ENCODE measurements at regions not wholly inside any gene's neighbourhood (a gene's known extent, or its start where the extent isn't known, plus 50 kb on each side); places are given as distances from the start of the nearest gene placed in this dataset.

- 90 to 97% (median 94%) methylated on average over 7 of the region's 7 CpGs for WGBS, 3 donors
- H3K36me3 ChIP-seq (ENCODE audit: insufficient read depth in 1 of 2, low read depth in 1 of 2): peaks cover 0 to 15% of the 10 kb centered on the region in 2 donors
- no peak for ATAC-seq
- peaks cover 22% of the 10 kb centered on the region for H3K4me1 ChIP-seq
- DNase-seq: no peak
- no peaks in the 10 kb centered on the region for H3K9me3 ChIP-seq
- no peak overlapping the region for H3K27ac ChIP-seq
- intact Hi-C loops (cut with DNase I): no loop called here
- H3K4me3 ChIP-seq: no peak overlapping the region
- no peaks in the 10 kb centered on the region for H3K27me3 ChIP-seq (ENCODE audit: insufficient read depth in 3 of 3, low read length in 2 of 3)
- no peak for TF ChIP-seq CTCF (IDR thresholded peaks at IDR 0.05)
These were observed 78.6 kb upstream of the GRK3 start for GRCh38 chr22:25485626-25486545.

- no peak for DNase-seq
- WGBS, 3 donors: 94 to 98% (median 98%) methylated on average over 6 of the region's 6 CpGs
- intact Hi-C loops (cut with DNase I): no loop called here
- H3K9me3 ChIP-seq: no peaks in the 10 kb centered on the region
- H3K27me3 ChIP-seq (ENCODE audit: insufficient read depth in 3 of 3, low read length in 2 of 3): no peaks in the 10 kb centered on the region
- peaks cover 0 to 3% of the 10 kb centered on the region in 2 donors for H3K36me3 ChIP-seq (ENCODE audit: insufficient read depth in 1 of 2, low read depth in 1 of 2)
- H3K27ac ChIP-seq: no peak overlapping the region
- H3K4me1 ChIP-seq: peaks cover 21% of the 10 kb centered on the region
- H3K4me3 ChIP-seq: no peak overlapping the region
- no peak for TF ChIP-seq CTCF (IDR thresholded peaks at IDR 0.05)
- ATAC-seq: no peak
These were observed 77.0 kb upstream of the GRK3 start for GRCh38 chr22:25487508-25487907.

GRCh38 chr22:25488244-25489020, 76.0 kb upstream of the GRK3 start:
- intact Hi-C loops (cut with DNase I): no loop called here
- H3K4me1 ChIP-seq: peaks cover 12% of the 10 kb centered on the region
- no peaks in the 10 kb centered on the region for H3K9me3 ChIP-seq
- 6 to 15% (median 9%) methylated on average over 3 of the region's 3 CpGs for WGBS, 3 donors
- H3K36me3 ChIP-seq (ENCODE audit: insufficient read depth in 1 of 2, low read depth in 1 of 2): peaks cover 0 to 3% of the 10 kb centered on the region in 2 donors
- H3K27ac ChIP-seq: no peak overlapping the region
- TF ChIP-seq CTCF (IDR thresholded peaks at IDR 0.05): no peak
- ATAC-seq: peak; percentile 50 to 78 (median 66)
- no peaks in the 10 kb centered on the region for H3K27me3 ChIP-seq (ENCODE audit: insufficient read depth in 3 of 3, low read length in 2 of 3)
- no peak overlapping the region for H3K4me3 ChIP-seq
- DNase-seq: peak; percentile 55 to 72

- no peak for TF ChIP-seq CTCF (IDR thresholded peaks at IDR 0.05)
- Histone ChIP-seq H3K27me3 (ENCODE audit: insufficient read depth in 3 of 3, low read length in 2 of 3) (peaks cover 0 to 2% (median 0%) of the 10 kb centered on the region in 3 donors), H3K9me3 (no peaks in the 10 kb centered on the region), H3K36me3 (ENCODE audit: insufficient read depth in 1 of 2, low read depth in 1 of 2) (peaks cover 0 to 3% of the 10 kb centered on the region in 2 donors), H3K27ac (no peak overlapping the region), H3K4me3 (no peak overlapping the region), H3K4me1 (peaks cover 7% of the 10 kb centered on the region)
- no peak for ATAC-seq
- 91 to 100% (median 100%) methylated on average over 1 of the region's 1 CpG for WGBS, 3 donors
- intact Hi-C loops (cut with DNase I): no loop called here
- DNase-seq: no peak
These were observed 74.5 kb upstream of the GRK3 start for GRCh38 chr22:25489947-25490346.
